RWPE1 (cell line): ENCODE measurements at regions not wholly inside any gene's neighbourhood (a gene's known extent, or its start where the extent isn't known, plus 50 kb on each side); places are given as distances from the start of the nearest gene placed in this dataset.
A peak's percentile ranks its signal among the peaks of the same experiment; 100 is the strongest.

Experiments
- CTCF ChIA-PET: fragments of 350-600 bp; sonication (Branson Sonifier 250); formaldehyde crosslinking; extraction: SDS; loops from one replicate; lab custom pipeline; 2021; lab: Yijun Ruan, JAX
- POLR2A ChIA-PET: fragments of 400-600 bp; formaldehyde crosslinking; extraction: SDS; loops from one replicate; lab custom pipeline; 2020; ENCODE audit warnings: antibody characterized with exemption; ENCODE audit not compliant: low non-redundant PET; lab: Yijun Ruan, JAX
- DNase-seq: peaks from one replicate; pipeline ENCODE4 v3.0.0; 2012; ENCODE audit warnings: low spot score
- H3K27ac ChIP-seq: fragments of 450-650 bp; 2 replicates; pipeline ENCODE4 v1.5.1; 2017
- TF ChIP-seq, protein P1 (sequence below): fragments of 450-650 bp; conservative IDR thresholded peaks from 2 replicates; pipeline ENCODE4 v1.5.1; 2017; ENCODE audit warnings: low read depth, mild to moderate bottlenecking

DNA sequence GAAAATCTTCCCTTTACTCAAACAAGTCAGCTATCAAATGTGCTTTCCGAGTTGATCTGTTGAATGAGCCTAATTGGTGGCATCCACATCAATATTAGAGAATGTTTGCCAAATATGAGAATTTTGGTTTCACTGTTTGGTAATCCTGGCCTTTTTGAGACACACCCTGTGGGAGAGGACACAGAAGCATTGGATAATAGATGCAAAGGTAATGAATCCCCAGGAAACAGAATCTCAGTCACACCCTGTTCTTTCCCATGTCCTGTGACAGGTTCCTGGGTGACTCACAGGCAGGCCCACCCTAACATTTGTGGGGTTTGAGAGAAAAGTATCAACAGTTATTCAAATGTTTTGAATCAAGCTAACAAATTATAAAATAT is 99.8 kb upstream of the PELI1 start:
- TF ChIP-seq, protein P1, sequence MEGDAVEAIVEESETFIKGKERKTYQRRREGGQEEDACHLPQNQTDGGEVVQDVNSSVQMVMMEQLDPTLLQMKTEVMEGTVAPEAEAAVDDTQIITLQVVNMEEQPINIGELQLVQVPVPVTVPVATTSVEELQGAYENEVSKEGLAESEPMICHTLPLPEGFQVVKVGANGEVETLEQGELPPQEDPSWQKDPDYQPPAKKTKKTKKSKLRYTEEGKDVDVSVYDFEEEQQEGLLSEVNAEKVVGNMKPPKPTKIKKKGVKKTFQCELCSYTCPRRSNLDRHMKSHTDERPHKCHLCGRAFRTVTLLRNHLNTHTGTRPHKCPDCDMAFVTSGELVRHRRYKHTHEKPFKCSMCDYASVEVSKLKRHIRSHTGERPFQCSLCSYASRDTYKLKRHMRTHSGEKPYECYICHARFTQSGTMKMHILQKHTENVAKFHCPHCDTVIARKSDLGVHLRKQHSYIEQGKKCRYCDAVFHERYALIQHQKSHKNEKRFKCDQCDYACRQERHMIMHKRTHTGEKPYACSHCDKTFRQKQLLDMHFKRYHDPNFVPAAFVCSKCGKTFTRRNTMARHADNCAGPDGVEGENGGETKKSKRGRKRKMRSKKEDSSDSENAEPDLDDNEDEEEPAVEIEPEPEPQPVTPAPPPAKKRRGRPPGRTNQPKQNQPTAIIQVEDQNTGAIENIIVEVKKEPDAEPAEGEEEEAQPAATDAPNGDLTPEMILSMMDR = no peak
- H3K27ac ChIP-seq = no peak overlapping the region
- ChIA-PET POLR2A (no interaction called here), CTCF (interaction anchor here (0.6 to 1.0 kb wide), 2 partner anchors 195 to 488 kb away, joined by 3 read pairs; no protein-coding TSS in a partner anchor)
- DNase-seq = peak; percentile 47

DNA sequence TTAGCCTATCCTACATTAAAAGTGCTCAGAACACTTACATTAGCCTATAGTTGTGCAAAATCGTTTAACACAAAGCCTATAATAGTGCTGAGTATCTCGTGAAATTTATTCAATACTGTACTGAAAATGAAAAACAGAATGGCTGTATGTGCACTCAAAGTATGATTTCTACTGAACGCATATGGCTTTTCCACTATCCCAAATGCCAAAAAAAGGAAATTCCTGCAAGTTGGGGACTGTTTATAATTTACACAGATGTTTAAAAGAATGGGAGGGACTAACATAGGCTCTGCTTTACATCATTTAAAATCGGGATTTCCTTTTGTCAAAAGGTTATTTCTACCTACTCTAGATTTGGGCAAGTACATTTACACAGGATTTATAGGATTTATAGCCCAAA is 101.4 kb upstream of the PELI1 start:
- ChIA-PET CTCF (no interaction called here), POLR2A (no interaction called here)
- TF ChIP-seq, protein P1 = no peak
- no peak for DNase-seq
- H3K27ac ChIP-seq = no peak overlapping the region

DNA sequence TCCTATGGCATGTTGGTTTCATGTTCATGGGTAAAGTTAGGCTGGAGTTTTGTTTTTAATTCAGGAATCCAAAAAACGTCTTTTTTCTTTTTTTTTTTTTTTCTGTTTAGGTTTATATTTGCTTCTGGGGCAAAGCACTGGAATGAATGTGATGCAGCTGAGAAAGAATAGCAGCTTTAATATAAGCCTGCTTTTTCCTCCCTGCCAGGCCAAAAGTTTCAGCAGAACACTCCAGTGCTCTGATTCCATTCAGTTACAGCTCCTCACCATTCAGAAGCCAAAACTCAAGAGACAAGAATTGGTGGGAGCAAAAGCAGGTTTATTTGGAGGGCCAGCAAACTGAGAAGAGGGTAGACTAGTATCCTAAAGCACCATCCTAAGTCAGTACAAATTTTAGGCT is 102.7 kb upstream of the PELI1 start:
- H3K27ac ChIP-seq = no peak overlapping the region
- CTCF ChIA-PET = no interaction called here
- POLR2A ChIA-PET = no interaction called here
- TF ChIP-seq, protein P1 = no peak
- DNase-seq = no peak

DNA sequence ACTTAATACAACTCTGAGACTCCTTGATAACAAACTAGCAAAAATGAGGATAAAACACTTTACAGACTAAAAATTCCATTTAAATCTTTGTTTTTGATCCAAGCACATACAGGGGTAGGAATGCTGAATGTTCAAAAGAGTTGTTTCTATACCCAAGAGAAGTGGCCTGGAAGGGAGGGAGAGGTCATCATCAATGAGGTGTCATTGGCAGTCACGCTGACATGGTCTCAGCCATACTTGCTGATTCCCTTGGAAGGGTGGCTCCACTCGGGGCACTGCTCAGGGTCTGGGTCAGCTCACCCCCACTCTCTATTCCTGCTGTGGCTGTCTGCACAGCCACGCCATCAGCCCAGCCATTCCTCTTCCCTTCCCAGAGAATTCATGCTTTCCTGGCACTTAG is 105.2 kb upstream of the PELI1 start:
- no peak overlapping the region for H3K27ac ChIP-seq
- POLR2A ChIA-PET = no interaction called here
- CTCF ChIA-PET = no interaction called here
- TF ChIP-seq, protein P1 = no peak
- DNase-seq = no peak

DNA sequence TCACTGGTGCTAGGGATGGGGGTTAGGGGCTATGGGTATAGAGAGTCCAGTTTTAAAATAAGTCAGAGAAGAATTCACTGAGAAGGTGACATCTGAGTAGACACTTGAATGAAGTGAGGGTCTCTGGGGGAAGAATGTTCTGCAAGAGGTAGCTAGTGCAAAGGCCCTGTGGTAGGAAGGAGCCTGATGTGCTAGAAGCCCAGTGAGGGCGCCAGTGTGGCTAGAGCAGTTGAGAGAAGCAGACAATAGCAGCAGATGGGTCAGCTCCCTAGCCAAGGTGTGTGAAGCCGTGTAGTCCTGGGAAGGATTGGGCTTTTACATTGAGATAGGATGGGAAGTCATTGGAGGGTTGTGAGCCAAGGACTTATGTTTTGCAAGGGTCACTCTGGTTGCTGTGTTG is 105.8 kb upstream of the PELI1 start:
- POLR2A ChIA-PET = no interaction called here
- no peak for DNase-seq
- TF ChIP-seq, protein P1 = no peak
- CTCF ChIA-PET = no interaction called here
- H3K27ac ChIP-seq = no peak overlapping the region

DNA sequence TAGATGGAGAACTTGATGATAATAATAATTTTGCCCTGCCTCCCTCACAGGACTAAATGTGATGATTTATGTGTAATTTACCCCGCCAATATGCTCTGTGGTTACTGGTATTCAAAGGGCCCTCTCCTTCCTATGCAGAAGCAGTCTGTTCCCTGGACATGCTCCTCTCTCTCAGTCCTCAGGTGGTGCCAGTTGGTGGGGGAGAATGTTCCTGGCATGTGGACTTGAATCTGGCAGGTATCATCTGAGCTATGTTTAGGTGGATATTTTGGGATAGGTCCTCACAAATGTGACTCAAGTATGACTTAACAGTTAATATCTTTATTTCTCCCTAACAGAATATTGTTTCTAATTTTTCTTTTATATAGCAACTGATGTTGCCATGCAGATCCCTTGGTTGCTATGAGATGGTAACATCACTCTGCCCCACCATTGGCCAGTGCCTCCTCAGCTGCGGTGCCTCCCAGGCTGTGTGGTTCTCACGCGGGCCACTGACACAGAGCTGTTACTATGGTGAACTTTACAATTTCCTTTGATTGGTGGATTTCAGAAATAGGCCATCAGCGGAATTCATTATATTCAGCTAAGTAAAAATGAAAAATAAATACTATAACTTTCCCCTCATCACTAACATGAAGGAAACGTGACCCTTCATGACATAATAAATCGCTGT is 106.7 kb upstream of the PELI1 start:
- DNase-seq = no peak
- POLR2A ChIA-PET = interaction anchor here (0.5 kb wide), 1 partner anchor 110 kb away, joined by 3 read pairs; no protein-coding TSS in a partner anchor
- CTCF ChIA-PET = no interaction called here
- H3K27ac ChIP-seq = no peak overlapping the region
- TF ChIP-seq, protein P1 = no peak
